ENCODE measurements at regions not wholly inside any gene's neighbourhood (a gene's known extent, or its start where the extent isn't known, plus 50 kb on each side); places are given as distances from the start of the nearest gene placed in this dataset.

GRCh38 chr2:120854014-120854620 is 118.4 kb downstream of the GLI2 start:
- DNase-seq: no peak

- no peak for DNase-seq
These were observed 119.3 kb downstream of the GLI2 start for GRCh38 chr2:120854766-120855530.

GRCh38 chr2:120855855-120856405 is 120.3 kb downstream of the GLI2 start:
- DNase-seq: no peak

- no peak for DNase-seq
These were observed 120.8 kb downstream of the GLI2 start for GRCh38 chr2:120856421-120856862.

GRCh38 chr2:120857422-120857821 is 121.8 kb downstream of the GLI2 start:
- no peak for DNase-seq

GRCh38 chr2:120857931-120858330 is 122.3 kb downstream of the GLI2 start:
- DNase-seq: no peak

GRCh38 chr2:120858361-120859106 is 122.9 kb downstream of the GLI2 start:
- DNase-seq: no peak

GRCh38 chr2:120859128-120859527 is 123.5 kb downstream of the GLI2 start:
- no peak for DNase-seq

- no peak for DNase-seq
These were observed 124.3 kb downstream of the GLI2 start for GRCh38 chr2:120859814-120860578.

- no peak for DNase-seq
These were observed 124.9 kb downstream of the GLI2 start for GRCh38 chr2:120860579-120860922.

GRCh38 chr2:120861191-120861575 is 125.5 kb downstream of the GLI2 start:
- no peak for DNase-seq

- DNase-seq: no peak
These were observed 126.0 kb downstream of the GLI2 start for GRCh38 chr2:120861576-120862191.

GRCh38 chr2:120862201-120863060 is 126.8 kb downstream of the GLI2 start:
- no peak for DNase-seq

- DNase-seq: no peak
These were observed 127.5 kb downstream of the GLI2 start for GRCh38 chr2:120863146-120863545.

GRCh38 chr2:120863661-120864320 is 128.1 kb downstream of the GLI2 start:
- DNase-seq: no peak

- no peak for DNase-seq
These were observed 129.3 kb downstream of the GLI2 start for GRCh38 chr2:120864981-120865380.

GRCh38 chr2:120865656-120866055 is 130.0 kb downstream of the GLI2 start:
- no peak for DNase-seq

- no peak for DNase-seq
These were observed 130.4 kb downstream of the GLI2 start for GRCh38 chr2:120866071-120866470.

- no peak for DNase-seq
These were observed 130.9 kb downstream of the GLI2 start for GRCh38 chr2:120866483-120867140.
